ENCODE measurements at regions not wholly inside any gene's neighbourhood (a gene's known extent, or its start where the extent isn't known, plus 50 kb on each side); places are given as distances from the start of the nearest gene placed in this dataset.

- TF ChIP-seq, protein P1, sequence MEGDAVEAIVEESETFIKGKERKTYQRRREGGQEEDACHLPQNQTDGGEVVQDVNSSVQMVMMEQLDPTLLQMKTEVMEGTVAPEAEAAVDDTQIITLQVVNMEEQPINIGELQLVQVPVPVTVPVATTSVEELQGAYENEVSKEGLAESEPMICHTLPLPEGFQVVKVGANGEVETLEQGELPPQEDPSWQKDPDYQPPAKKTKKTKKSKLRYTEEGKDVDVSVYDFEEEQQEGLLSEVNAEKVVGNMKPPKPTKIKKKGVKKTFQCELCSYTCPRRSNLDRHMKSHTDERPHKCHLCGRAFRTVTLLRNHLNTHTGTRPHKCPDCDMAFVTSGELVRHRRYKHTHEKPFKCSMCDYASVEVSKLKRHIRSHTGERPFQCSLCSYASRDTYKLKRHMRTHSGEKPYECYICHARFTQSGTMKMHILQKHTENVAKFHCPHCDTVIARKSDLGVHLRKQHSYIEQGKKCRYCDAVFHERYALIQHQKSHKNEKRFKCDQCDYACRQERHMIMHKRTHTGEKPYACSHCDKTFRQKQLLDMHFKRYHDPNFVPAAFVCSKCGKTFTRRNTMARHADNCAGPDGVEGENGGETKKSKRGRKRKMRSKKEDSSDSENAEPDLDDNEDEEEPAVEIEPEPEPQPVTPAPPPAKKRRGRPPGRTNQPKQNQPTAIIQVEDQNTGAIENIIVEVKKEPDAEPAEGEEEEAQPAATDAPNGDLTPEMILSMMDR (conservative IDR thresholded peaks at IDR 0.05): no peak
- no peak overlapping the region for H3K27ac ChIP-seq
Measured at GRCh38 chr5:30594331-30594730, 599.2 kb upstream of the CDH6 start.

- no peak overlapping the region for H3K27ac ChIP-seq
- TF ChIP-seq, protein P1 (conservative IDR thresholded peaks at IDR 0.05): no peak
Measured at GRCh38 chr5:30592833-30593232, 600.7 kb upstream of the CDH6 start.

GRCh38 chr5:30581198-30581935 is 612.1 kb upstream of the CDH6 start:
- TF ChIP-seq, protein P1 (conservative IDR thresholded peaks at IDR 0.05): no peak
- no peak overlapping the region for H3K27ac ChIP-seq

DNA sequence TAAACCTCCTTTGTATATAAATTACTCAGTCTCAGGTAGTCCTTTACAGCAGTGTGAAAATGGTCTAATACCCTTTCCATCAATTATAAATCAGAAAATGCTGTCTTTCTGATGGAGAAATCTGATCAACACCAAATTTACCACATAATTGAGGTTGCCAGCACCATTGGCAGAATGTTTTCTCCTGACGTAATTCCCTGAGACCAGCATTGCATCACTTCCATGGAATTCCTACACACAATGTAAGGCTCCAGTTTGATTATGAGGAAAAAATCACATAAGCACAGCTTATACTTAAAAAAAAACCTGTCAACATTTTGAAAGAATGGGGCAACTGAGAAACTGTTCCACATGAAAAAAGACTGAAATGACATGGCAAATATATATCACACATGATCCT is 618.7 kb upstream of the CDH6 start:
- TF ChIP-seq, protein P1 (conservative IDR thresholded peaks at IDR 0.05): no peak
- H3K27ac ChIP-seq: no peak overlapping the region

GRCh38 chr5:30572279-30572678 is 621.2 kb upstream of the CDH6 start:
- TF ChIP-seq, protein P1 (conservative IDR thresholded peaks at IDR 0.05): no peak
- H3K27ac ChIP-seq: no peak overlapping the region

GRCh38 chr5:30561771-30562170 is 631.7 kb upstream of the CDH6 start:
- TF ChIP-seq, protein P1 (conservative IDR thresholded peaks at IDR 0.05): no peak

GRCh38 chr5:30551618-30552017 is 641.9 kb upstream of the CDH6 start:
- no peak overlapping the region for H3K27ac ChIP-seq
- TF ChIP-seq, protein P1 (conservative IDR thresholded peaks at IDR 0.05): no peak

More at GRCh38 chr5:30561771-30562170, 631.7 kb upstream of the CDH6 start:
- H3K27ac ChIP-seq: no peak overlapping the region

All from VCaP (cell line).